ENCODE measurements at regions not wholly inside any gene's neighbourhood (a gene's known extent, or its start where the extent isn't known, plus 50 kb on each side); places are given as distances from the start of the nearest gene placed in this dataset.

DNA sequence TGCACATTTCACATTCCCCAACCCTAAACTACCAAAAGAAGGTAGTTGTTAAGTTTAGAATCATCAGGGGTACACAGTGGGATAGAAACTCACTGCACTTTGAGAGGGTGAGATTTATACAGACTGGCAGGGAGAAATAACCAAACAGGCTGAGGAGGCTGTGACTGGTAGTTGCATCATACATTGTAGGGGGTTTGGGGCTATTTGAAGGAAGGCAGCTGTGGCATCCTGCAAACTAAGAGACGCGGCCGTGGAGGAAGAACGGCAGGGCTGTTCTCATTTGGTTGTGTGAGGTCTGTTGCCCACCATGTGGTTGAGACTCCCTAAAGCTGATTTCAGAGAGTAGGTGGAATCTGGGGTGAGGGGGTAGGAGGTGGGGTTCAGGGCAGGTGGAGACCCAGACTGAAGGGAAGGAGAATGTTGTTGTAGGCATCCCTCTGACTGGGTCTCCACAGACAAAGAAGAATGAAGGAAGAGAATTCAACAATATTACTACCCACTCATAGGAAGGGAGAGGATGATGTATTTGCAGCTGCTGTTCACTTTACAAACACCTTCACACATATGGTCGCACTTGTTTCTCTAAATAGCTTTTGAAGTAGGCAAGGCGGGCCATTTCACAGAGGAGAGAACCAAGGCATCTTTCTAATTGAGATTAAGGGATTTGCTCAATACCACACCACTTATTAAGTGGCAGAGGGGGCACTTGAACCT, 170.9 kb upstream of the SIX2 start:
- H3K27ac ChIP-seq (ENCODE audit: extremely low read depth, low read depth, low read length) = no peak overlapping the region
- no peak overlapping the region for H3K4me3 ChIP-seq (ENCODE audit: low read depth, low read length)
- H3K9me3 ChIP-seq (ENCODE audit: control insufficient read depth, insufficient read depth, low read depth, low read length) = no peaks in the 10 kb centered on the region
- POLR2A ChIA-PET = no interaction called here
- TF ChIP-seq YY1 (tag by site-specific recombination; IDR thresholded peaks at IDR 0.05) (no peak), ZNF48 (tag by site-specific recombination; IDR thresholded peaks at IDR 0.05) (no peak), ZNF623 (tag by site-specific recombination; IDR thresholded peaks at IDR 0.05) (no peak), GFI1B (tag by site-specific recombination; IDR thresholded peaks at IDR 0.05) (no peak), ZNF670 (tag by site-specific recombination; IDR thresholded peaks at IDR 0.05; ENCODE audit: low read depth) (no peak), ZNF121 (tag by site-specific recombination; IDR thresholded peaks at IDR 0.05) (no peak), ZFP41 (tag by site-specific recombination; IDR thresholded peaks at IDR 0.05; ENCODE audit: borderline replicate concordance) (no peak), ZNF585B (tag by site-specific recombination; IDR thresholded peaks at IDR 0.05) (no peak), ZIC2 (tag by site-specific recombination; IDR thresholded peaks at IDR 0.05) (no peak), ZNF214 (tag by site-specific recombination; IDR thresholded peaks at IDR 0.05; ENCODE audit: borderline replicate concordance) (no peak), ZNF521 (tag by site-specific recombination; IDR thresholded peaks at IDR 0.05) (no peak), ZNF558 (tag by site-specific recombination; IDR thresholded peaks at IDR 0.05) (no peak), ZNF175 (tag by site-specific recombination; IDR thresholded peaks at IDR 0.05) (no peak), ZNF610 (tag by site-specific recombination; IDR thresholded peaks at IDR 0.05; ENCODE audit: borderline replicate concordance) (no peak), ZNF792 (tag by site-specific recombination; IDR thresholded peaks at IDR 0.05) (no peak), ZNF174 (tag by site-specific recombination; IDR thresholded peaks at IDR 0.05) (no peak), ZNF571 (tag by site-specific recombination; IDR thresholded peaks at IDR 0.05) (no peak), ZNF843 (tag by site-specific recombination; IDR thresholded peaks at IDR 0.05) (no peak)
- TF ChIP-seq, protein P1, sequence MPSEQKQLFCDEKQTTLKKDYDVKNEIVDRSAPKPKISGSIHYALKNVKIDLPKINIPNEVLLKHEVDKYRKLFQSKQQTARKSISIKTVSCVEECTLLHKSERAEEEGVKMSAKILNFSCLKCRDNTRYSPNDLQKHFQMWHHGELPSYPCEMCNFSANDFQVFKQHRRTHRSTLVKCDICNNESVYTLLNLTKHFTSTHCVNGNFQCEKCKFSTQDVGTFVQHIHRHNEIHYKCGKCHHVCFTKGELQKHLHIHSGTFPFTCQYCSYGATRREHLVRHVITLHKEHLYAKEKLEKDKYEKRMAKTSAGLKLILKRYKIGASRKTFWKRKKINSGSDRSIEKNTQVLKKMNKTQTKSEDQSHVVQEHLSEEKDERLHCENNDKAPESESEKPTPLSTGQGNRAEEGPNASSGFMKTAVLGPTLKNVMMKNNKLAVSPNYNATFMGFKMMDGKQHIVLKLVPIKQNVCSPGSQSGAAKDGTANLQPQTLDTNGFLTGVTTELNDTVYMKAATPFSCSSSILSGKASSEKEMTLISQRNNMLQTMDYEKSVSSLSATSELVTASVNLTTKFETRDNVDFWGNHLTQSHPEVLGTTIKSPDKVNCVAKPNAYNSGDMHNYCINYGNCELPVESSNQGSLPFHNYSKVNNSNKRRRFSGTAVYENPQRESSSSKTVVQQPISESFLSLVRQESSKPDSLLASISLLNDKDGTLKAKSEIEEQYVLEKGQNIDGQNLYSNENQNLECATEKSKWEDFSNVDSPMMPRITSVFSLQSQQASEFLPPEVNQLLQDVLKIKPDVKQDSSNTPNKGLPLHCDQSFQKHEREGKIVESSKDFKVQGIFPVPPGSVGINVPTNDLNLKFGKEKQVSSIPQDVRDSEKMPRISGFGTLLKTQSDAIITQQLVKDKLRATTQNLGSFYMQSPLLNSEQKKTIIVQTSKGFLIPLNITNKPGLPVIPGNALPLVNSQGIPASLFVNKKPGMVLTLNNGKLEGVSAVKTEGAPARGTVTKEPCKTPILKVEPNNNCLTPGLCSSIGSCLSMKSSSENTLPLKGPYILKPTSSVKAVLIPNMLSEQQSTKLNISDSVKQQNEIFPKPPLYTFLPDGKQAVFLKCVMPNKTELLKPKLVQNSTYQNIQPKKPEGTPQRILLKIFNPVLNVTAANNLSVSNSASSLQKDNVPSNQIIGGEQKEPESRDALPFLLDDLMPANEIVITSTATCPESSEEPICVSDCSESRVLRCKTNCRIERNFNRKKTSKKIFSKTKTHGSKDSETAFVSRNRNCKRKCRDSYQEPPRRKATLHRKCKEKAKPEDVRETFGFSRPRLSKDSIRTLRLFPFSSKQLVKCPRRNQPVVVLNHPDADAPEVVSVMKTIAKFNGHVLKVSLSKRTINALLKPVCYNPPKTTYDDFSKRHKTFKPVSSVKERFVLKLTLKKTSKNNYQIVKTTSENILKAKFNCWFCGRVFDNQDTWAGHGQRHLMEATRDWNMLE (tag by site-specific recombination; conservative IDR thresholded peaks at IDR 0.05; ENCODE audit: low read depth) = no peak
- TF ChIP-seq, protein P2, sequence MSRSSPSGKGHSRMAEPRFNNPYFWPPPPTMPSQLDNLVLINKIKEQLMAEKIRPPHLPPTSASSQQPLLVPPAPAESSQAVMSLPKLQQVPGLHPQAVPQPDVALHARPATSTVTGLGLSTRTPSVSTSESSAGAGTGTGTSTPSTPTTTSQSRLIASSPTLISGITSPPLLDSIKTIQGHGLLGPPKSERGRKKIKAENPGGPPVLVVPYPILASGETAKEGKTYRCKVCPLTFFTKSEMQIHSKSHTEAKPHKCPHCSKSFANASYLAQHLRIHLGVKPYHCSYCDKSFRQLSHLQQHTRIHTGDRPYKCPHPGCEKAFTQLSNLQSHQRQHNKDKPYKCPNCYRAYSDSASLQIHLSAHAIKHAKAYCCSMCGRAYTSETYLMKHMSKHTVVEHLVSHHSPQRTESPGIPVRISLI (tag by site-specific recombination; IDR thresholded peaks at IDR 0.05) = no peak
- H3K36me3 ChIP-seq (ENCODE audit: control insufficient read depth in 2 of 2, insufficient read depth in 1 of 2, low read length in 2 of 2) = no peaks in the 10 kb centered on the region
- 0 out of 2 replicates have a peak, but pooled peaks cover 2% of the 10 kb centered on the region for H3K4me1 ChIP-seq (ENCODE audit: control insufficient read depth, insufficient read depth, low read length)
- CTCF ChIA-PET = no interaction called here

DNA sequence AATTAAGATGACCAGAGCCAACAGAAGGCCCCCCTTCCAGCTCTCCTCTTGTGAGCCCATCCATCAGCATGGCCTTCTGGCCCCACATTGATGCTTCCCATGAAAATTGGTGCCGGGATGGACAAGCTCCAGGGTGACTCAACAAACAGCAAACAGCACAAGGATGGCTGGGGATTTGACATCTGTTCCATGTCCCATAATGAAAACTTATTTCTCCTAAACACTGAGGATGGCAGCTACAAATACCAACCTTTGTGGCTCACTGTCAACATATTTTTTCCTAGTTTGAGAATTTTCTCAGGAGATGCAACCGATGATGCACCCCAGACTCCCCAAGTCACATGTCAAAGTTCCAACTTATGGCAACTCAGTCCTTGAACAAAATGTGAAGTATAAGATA, 169.6 kb upstream of the SIX2 start:
- no peak overlapping the region for H3K4me3 ChIP-seq (ENCODE audit: low read depth, low read length)
- H3K27ac ChIP-seq (ENCODE audit: extremely low read depth, low read depth, low read length) = no peak overlapping the region
- ChIA-PET POLR2A (no interaction called here), CTCF (interaction anchor here (0.5 to 0.7 kb wide), 2 partner anchors 230 to 720 kb away, joined by 3 to 4 read pairs; no protein-coding TSS in a partner anchor)
- H3K9me3 ChIP-seq (ENCODE audit: control insufficient read depth, insufficient read depth, low read depth, low read length) = no peaks in the 10 kb centered on the region
- H3K4me1 ChIP-seq (ENCODE audit: control insufficient read depth, insufficient read depth, low read length) = 0 out of 2 replicates have a peak, but pooled peaks cover 2% of the 10 kb centered on the region
- no peaks in the 10 kb centered on the region for H3K36me3 ChIP-seq (ENCODE audit: control insufficient read depth in 2 of 2, insufficient read depth in 1 of 2, low read length in 2 of 2)
- TF ChIP-seq ZNF391 (tag by site-specific recombination; IDR thresholded peaks at IDR 0.05; ENCODE audit: borderline replicate concordance, low read depth) = no peak
- TF ChIP-seq, protein P3, sequence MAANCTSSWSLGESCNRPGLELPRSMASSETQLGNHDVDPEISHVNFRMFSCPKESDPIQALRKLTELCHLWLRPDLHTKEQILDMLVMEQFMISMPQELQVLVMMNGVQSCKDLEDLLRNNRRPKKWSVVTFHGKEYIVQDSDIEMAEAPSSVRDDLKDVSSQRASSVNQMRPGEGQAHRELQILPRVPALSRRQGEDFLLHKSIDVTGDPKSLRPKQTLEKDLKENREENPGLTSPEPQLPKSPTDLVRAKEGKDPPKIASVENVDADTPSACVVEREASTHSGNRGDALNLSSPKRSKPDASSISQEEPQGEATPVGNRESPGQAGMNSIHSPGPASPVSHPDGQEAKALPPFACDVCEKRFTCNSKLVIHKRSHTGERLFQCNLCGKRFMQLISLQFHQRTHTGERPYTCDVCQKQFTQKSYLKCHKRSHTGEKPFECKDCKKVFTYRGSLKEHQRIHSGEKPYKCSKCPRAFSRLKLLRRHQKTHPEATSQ (tag by site-specific recombination; IDR thresholded peaks at IDR 0.05) = no peak
- no peak for TF ChIP-seq ZSCAN16 (tag by site-specific recombination; IDR thresholded peaks at IDR 0.05)
- TF ChIP-seq, protein P4, sequence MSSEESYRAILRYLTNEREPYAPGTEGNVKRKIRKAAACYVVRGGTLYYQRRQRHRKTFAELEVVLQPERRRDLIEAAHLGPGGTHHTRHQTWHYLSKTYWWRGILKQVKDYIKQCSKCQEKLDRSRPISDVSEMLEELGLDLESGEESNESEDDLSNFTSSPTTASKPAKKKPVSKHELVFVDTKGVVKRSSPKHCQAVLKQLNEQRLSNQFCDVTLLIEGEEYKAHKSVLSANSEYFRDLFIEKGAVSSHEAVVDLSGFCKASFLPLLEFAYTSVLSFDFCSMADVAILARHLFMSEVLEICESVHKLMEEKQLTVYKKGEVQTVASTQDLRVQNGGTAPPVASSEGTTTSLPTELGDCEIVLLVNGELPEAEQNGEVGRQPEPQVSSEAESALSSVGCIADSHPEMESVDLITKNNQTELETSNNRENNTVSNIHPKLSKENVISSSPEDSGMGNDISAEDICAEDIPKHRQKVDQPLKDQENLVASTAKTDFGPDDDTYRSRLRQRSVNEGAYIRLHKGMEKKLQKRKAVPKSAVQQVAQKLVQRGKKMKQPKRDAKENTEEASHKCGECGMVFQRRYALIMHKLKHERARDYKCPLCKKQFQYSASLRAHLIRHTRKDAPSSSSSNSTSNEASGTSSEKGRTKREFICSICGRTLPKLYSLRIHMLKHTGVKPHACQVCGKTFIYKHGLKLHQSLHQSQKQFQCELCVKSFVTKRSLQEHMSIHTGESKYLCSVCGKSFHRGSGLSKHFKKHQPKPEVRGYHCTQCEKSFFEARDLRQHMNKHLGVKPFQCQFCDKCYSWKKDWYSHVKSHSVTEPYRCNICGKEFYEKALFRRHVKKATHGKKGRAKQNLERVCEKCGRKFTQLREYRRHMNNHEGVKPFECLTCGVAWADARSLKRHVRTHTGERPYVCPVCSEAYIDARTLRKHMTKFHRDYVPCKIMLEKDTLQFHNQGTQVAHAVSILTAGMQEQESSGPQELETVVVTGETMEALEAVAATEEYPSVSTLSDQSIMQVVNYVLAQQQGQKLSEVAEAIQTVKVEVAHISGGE (tag by site-specific recombination; conservative IDR thresholded peaks at IDR 0.05; ENCODE audit: low read depth) = no peak
